Hepatocyte (in vitro differentiated cells): ENCODE measurements at regions not wholly inside any gene's neighbourhood (a gene's known extent, or its start where the extent isn't known, plus 50 kb on each side); places are given as distances from the start of the nearest gene placed in this dataset.

Experiments
- CTCF ChIP-seq: fragments of 200-600 bp; sonication (generic); IDR thresholded peaks from 2 replicates; pipeline ENCODE4 v1.5.1; 2016; ENCODE audit warnings: antibody characterized with exemption, mild to moderate bottlenecking; ENCODE audit not compliant: poor library complexity
- EZH2 ChIP-seq: fragments of 200-600 bp; sonication (generic); IDR thresholded peaks from 2 replicates; pipeline ENCODE4 v1.6.1; 2016; ENCODE audit warnings: antibody characterized with exemption, mild to moderate bottlenecking, borderline replicate concordance
- EZH2phosphoT487 ChIP-seq: fragments of 200-600 bp; sonication (generic); IDR thresholded peaks from one replicate; pipeline ENCODE4 v1.6.1; 2018; ENCODE audit warnings: antibody characterized with exemption, mild to moderate bottlenecking, low read depth, moderate library complexity; ENCODE audit not compliant: unreplicated experiment, severe bottlenecking

GRCh38 chr5:114206640-114207039, 155.2 kb upstream of the KCNN2 start:
- no peak for TF ChIP-seq CTCF
- no peak for TF ChIP-seq EZH2phosphoT487
- TF ChIP-seq EZH2, result no peak
